ENCODE measurements at regions not wholly inside any gene's neighbourhood (a gene's known extent, or its start where the extent isn't known, plus 50 kb on each side); places are given as distances from the start of the nearest gene placed in this dataset.

DNA sequence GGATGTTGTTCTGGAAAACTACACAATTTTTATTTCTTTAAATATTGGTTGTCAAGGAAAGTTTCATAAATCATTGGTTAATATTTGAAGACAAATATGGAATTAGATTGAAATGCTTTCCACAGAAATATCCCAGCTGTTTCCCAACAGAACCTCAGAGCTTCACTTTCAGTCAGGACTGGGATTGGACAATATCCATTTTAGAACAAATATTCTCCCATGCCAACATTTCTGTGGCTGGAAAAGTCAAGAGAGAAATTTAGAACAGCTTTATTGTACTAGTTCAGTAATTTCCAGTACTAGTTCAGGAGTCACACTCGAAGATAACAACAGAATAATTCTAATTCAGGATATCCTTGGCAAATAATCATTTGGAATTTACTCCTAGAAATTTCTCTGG, 116.1 kb upstream of the TUT7 start:
- no peak for DNase-seq

GRCh38 chr9:86469476-86470250, 115.5 kb upstream of the TUT7 start:
- DNase-seq: no peak

GRCh38 chr9:86464242-86464641, 110.0 kb upstream of the TUT7 start:
- no peak for DNase-seq

- no peak for DNase-seq
Measured at GRCh38 chr9:86460216-86461002, 106.2 kb upstream of the TUT7 start.

- no peak for DNase-seq
Measured at GRCh38 chr9:86459599-86460155, 105.5 kb upstream of the TUT7 start.

DNA sequence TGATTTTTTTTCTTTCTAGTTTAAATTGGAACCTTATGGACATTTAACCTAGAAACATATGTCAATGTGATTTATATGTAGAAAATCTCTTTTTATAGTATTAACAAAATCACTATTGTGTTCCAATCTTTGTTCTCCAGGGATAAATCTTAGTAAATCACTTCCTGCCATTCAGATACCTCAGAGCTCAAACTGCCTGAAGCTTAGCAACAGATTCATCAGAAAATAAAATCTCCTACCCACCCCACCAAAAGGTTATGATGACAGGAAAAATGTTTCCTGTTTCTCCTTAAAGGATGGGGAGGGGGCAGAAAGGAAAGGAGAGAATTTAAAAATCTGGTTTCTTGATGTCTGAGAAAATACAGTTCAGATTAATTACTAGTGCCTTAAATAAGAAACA, 105.0 kb upstream of the TUT7 start:
- DNase-seq: no peak

GRCh38 chr9:86458191-86458855, 104.1 kb upstream of the TUT7 start:
- DNase-seq: no peak

DNA sequence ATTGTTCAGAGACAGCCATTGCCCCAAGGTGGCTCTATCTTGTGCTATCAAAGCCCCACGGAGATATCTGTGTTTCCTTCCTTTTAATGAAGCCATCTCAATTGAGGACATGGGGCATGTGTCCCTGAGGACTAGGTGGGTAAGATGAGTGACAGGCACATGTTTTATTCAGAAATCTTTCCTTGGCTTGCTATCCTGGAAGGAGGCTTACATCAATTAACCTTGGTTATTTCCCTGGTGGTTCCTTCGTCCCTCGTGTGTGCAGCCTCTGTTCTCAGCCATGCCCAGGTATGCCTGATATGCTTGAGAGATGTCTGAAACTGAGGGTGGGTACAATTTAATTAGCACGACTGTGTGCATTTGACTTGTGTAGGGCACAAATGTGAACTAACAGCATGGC, 102.2 kb upstream of the TUT7 start:
- no peak for DNase-seq

DNA sequence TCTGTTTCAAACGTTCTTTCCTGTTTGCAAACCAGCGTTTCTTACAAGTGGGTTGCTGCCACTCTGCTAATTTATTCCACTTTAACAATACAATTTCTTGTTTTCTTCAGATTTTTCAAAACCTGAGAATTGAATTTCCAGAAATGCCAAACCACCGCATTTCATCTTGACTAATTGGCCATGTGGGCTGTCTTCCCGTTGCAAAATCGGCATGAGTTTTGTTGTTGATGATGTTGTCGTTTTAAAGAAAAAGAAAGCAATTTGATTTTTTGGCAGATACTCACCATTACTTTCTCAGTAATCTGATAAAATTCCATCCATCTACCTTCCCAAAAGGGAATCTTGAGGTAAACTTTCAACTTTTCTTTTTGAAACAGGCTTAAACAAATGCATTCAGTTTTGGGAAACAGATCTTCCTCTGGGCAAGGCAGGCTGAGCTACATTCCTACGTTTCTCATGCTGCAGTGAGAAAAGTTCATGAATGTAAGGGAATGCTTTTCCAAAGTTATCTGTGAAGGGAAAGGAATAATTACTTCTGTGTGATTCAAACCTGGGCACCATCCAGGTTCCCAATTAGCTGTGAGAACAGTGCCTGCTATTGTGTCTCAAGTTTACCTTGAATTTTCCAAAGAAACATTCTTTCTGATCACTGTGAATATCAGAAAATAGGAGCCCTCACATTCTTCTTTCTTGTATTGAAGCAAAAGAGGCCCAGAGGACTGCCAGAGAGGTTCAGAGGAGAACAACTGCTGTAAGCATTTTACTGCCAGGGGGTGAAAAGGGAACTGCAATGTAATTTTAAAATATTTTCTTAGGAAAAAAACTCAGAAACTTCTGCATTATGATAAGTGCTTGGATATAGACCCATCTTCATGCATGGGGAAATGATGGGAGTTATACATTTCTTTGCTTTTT, 100.7 kb upstream of the TUT7 start:
- no peak for DNase-seq

DNA sequence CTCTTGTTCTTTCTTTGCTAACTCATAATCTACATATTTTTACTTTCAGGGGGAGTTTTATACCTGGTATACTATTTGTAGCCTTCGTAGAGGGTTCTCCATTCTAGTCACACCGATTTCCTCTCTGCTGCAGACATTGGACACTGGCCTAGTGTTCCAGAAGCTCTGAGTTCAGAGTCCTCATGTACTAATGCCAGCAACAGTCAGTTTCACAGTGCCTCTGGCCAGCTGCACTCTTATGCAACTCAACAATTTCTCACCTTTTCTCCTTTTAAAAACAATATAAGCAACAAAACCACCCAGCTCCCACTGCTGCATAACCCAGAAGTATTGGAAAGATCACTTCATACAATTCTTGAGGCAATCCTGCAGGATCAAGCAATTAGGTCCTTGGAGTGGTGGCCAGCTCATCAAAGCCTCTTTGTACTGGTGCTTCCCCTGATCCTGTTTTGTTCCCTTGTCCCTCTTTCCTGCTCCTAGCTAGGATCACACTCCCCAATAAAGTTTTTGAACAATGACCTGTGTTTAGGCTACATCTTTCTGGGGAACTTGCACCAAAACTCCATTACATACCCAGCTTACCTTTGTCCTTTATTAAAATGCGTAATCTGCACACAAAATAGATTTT, 98.1 kb upstream of the TUT7 start:
- DNase-seq: no peak

GRCh38 chr9:86449246-86449645, 95.0 kb upstream of the TUT7 start:
- no peak for DNase-seq

DNA sequence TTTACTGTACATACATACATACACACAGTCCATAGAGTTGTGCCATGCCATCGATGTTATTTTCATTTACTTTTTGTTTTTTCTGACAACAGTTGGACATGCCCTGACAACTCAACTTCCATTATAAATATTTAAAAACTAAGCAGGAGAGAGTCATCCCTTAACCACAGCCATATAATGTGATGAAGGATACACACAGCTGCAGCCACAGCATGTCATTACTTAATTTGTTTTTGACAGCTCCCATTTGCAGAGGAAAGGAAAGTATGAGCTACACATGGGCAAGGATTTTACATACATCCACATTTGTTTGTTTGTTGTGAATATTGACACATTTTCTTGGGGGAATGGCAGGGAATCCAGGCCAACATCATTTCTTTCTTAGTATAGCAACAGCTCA, 91.5 kb upstream of the TUT7 start:
- DNase-seq: no peak

DNA sequence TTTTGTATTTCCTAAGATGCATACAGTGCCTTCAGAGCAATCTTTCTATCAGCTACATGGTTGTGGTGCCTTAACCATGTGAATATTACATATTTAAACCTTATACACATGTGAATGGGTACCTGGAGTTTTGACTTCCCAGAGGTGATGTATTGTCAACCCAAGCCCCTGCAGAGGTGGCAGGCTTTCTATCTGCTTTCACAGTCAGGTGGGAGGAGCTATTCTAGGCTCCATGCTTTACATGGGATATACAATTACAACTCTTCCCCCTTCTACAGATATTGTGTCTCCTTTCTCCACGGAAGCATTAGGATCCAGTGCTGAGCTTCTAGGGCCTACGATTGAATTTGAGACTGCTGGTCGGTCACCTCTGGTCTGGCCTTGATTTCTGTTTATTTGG, 89.8 kb upstream of the TUT7 start:
- no peak for DNase-seq

DNA sequence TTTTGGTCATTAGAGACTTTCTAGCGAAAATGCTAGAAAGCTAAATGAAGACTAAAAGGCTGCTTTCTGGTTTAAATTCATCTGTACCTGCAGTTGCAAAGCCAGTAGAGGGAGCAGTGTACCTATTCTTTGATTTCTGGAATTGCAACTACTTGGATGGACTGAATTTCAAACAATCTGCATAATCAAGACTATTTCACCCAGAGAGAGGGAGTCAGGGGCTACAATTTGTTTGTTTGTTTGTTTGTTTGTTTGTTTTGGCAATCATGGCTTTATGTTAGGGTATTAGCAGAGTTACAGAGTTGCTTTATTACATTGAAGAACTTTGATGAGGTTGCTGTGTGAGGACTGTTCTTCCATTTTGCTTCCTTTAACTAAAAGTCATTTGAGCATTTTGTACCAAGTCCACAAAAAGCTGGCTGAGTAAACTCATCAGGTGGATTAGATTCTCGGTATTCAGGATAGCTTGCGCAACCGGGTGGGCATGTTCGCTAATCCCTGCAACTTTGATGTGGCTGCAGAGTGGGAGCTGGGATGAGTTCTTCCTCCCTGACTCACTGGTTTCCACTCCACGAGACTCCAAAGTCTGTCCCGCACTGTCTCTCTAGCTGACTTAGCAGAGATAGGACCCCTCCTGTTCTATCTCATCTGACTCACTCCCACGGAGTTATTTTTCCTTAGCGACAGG, 80.0 kb upstream of the TUT7 start:
- no peak for DNase-seq

GRCh38 chr9:86424251-86424891, 70.2 kb upstream of the TUT7 start:
- no peak for DNase-seq

DNA sequence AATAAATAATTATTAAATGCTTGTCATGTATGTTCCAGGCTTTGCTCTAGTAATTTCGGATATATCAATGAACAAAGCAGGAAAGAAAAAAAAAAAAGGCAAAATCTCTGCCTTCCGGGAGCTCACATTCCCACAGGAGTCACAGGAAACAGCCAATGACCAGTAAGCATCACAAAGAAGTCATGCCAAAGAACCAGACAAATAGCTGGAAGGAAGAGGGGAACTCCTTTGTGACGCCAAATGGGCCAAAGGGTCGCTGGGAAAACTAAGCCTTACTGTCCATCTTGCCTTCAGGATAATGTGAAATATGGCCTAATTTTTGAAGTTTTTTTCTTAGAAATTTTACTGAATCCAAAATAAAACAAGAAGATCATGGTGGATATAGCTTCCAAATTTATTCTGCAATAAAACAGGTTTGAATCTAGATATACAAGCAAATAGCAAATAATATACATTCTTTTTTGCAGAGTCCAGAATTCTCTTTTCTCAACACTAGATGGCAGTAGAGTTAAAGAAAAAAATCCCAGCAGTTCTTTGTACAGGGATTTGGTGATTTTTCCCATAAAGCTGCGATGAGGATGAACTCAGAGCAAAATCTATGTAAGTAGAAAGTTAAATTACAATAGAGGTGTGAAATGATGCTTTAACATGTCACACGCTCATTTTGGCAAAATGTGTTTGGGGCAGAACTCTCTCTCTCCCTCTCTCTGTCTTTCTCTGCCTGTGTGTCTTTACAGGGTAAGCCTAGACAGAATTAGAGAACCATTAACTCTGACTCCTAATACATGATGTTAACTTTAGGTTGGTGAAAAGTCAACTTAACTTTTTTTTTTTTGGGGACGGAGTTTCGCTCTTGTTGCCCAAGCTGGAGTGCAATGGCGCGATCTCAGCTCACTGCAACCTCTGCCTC, 60.0 kb upstream of the TUT7 start:
- no peak for DNase-seq

DNA sequence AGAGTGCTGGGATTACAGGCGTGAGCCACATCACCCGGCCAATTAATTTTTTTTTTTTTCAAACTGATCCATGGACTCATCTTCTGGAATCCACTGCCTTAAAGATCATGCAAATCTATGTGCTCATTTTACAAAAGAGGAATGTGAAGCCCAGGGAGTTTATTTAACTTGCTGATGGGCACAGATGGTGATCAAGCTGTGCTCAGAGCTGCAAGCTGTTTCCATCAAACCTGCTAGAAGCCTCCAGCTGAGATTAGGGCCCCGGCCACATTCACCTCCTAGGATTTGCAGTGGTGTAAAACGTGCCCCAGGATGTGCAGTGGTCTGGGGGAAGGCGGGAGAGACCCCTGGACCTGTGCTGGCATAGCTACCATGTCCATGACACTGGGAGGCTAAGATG, 56.1 kb upstream of the TUT7 start:
- no peak for DNase-seq

GRCh38 chr9:86408121-86408520, 53.9 kb upstream of the TUT7 start:
- DNase-seq: no peak

DNA sequence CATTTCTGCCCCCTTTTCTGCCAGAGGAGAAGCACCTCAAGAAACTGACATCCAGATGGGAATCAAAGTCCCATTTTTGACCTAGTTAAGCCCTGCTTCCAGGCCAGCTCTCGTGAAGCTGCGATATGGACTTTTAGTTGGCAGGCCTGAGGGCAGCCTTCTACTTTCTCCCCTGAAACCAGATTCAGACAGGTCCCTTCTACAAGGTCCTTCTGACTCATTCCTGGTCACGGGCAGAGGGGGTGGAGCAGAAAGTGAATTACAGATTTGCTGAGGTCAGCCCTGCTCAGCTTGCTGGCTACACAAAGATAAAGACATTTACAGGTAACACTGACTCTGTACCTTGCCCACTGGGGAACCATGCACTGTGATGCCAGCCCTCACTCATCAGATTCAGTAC, 52.8 kb upstream of the TUT7 start:
- peak; percentile 23 to 35 for DNase-seq

DNA sequence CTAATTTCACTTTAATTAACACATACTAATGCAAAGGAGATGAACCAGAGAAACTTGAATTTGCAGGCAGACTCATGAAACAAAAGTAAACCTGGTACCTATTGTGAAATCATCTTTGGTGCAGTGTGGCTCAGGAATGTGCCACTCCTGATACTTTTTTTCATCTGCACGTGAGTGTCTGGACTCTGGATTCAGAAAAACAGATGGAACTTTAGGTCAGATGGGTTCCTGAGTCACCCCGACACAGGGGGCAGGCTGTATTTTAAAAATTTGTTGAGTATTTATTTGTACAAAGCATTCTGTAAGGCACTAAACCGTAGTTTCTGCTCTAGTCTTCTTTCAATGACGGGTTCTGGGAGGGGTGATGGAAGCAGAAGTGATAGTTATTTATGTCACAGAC, 52.2 kb upstream of the TUT7 start:
- DNase-seq: no peak
